GM19455 (cell line): ENCODE measurements at regions not wholly inside any gene's neighbourhood (a gene's known extent, or its start where the extent isn't known, plus 50 kb on each side); places are given as distances from the start of the nearest gene placed in this dataset.
"Not testable (repeated sequence)": the region's sequence is repeated elsewhere in the genome, so short reads cannot be mapped to it uniquely, and the experiment has no call there.

Source experiments
- ATAC-seq: cut with Tn5 transposase; IDR thresholded peaks from one replicate; pipeline ENCODE4 v1.9.1; 2021; ENCODE audit not compliant: unreplicated experiment

DNA sequence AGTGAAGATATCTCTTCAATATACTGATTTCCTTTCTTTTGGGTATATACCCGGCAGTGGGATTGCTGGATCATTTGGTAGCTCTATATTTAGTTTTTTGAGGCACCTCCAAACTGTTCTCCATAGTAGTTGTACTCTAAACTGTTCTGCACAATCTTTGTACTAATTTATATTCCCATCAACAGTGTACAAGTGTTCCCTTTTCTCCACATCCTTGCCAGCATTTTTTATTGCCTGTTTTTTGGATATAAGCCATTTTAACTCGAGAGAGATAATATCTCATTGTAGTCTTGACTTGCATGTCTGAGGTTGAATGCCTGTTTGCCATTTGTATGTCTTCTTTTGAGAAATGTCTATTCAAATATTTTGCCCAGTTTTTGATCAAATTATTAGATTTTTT, 1859.4 kb upstream of the C9orf72 start:
- not testable (repeated sequence) for ATAC-seq

DNA sequence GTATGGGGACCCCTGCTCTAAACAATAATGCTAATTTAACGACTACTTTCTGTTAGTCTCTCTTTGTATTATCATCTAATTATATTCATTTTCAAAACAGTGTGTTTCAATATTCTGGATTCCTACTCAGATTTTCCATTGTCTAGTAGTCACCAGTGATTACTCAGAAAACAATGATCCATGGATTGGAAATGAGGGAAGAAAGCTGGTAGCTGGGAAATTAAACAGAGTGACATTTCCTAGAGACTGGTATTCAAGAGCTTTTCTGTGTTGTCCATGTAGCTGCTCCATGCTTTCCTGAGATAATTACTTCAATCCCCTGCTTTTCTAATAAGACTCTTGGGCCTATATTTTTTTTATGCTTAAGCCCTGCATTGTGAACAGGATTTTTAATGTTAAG, 1862.1 kb upstream of the C9orf72 start:
- no peak for ATAC-seq

DNA sequence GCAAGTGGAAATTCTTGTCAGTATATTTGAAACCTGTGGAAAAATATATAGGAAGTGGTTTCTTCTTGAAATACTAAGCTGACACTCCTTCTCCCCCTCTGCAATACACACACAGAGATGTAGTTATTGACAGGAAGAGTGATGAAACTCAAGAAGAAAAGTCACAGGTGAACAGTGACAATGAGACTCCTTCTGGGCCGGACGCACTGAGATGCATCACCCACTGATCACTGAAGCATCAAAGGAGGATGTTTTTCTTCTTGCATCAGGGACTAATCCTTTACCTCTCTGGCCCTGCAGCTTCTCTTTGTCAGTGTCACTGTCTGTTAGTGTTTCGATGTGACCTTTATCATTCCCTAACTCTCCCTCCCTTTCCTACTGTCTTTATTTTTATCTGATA, 1864.2 kb upstream of the C9orf72 start:
- ATAC-seq, result no peak

DNA sequence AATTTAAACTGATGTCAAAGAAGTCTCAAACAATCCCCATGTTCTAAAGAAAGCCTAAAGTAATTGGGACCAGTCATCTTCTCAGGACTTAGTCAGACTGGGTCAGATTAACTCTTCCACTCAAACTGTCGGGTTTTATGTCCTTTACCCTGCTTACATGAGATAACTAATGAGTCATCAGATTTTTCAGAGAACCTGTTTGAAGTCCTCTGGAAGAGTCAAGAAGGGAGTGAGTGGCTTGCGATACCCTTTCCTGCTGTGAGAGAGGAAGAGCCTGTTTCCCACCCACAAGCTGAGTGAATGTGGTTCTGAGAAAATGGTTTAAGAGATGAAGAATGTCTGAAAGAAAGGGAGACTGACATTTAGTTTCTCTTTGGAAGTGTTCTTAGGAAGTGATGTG, 1866.7 kb upstream of the C9orf72 start:
- ATAC-seq, result no peak

DNA sequence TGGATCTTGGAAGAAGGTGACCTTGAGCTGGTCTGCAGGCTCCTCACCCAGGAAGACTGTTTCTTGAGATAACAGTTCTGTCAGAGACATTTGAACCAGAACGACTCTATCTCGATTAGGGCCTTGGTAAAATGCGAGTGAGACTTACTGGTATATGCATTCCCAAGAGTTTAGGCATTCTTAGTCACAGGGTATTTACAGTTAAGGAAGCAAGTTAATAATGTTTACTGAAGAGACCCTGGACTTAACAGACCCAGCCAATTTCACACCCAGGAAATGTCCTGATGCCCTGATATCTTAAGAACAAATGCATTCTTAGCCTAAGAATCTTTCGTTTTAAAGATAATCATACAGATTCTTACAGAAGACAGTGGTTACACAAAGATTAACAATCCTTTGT, 1867.2 kb upstream of the C9orf72 start:
- ATAC-seq, result no peak

DNA sequence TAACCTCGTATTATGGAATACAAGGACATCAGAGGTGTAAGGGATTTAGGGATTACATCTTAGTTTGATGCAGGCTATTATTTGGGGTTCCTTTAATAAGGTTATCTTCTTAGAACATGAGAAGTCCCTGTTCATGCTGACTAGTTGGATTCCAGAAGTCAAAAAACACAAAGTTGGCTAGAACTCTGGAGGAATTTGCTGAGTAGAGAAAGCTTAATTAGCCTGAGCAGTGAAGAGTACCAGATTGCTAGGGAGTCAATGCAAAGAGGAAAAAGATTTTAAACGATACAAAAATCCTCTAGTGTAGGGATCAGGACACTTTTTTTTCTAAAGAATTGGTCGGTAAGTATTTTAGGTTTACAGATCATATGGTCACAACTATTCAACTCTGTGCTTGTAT, 1872.5 kb upstream of the C9orf72 start:
- ATAC-seq, result no peak

DNA sequence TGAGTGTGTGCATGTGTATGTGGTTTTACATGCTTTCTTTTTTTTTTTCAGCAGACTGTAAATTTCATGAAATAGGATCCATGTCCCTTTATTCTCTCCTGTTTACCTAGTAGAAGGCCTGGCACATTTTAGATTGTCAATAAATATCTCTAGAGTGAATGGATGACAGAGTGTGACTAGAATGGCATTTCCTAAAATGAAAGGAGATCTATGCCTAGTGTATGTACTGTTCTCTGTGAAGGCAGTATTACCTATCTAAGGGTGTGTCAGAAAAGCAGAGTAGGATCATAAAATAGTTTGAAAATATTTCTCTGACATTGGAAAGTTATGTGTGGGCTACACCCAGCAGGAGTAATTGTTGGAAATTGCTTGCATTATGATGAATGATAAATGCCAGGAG, 1876.0 kb upstream of the C9orf72 start:
- no peak for ATAC-seq

DNA sequence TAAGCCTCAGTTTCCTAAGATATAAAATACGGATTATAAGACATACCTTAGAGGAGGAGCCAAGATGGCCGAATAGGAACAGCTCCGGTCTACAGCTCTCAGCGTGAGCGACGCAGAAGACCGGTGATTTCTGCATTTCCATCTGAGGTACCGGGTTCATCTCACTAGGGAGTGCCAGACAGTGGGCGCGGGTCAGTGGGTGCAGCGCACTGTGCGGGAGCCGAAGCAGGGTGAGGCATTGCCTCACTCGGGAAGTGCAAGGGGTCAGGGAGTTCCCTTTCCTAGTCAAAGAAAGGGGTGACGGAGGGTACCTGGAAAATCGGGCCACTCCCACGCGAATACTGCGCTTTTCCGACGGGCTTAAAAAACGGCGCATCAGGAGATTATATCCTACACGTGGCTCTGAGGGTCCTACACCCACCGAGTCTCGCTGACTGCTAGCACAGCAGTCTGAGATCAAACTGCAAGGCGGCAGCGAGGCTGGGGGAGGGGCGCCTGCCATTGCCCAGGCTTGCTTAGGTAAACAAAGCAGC, 1877.1 kb upstream of the C9orf72 start:
- ATAC-seq, result not testable (repeated sequence)

DNA sequence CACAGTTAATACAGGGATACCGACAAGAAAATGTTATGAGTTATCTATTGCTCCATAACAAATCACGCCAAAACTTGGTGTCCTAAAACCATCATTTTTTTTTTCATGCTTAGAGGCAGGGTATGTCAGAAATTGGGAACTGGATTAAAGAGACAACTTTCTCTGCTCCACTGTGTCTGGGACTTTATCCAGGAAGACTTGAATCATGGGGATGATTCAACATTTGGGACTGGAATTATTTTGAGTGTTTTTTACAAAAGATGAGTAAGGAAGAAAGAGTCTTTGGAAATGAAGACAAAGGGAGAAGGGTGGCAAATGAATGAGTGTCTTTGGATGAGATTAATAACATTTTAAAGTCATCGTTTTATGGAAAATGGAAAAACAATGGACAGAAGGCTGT, 1883.7 kb upstream of the C9orf72 start:
- ATAC-seq, result no peak

DNA sequence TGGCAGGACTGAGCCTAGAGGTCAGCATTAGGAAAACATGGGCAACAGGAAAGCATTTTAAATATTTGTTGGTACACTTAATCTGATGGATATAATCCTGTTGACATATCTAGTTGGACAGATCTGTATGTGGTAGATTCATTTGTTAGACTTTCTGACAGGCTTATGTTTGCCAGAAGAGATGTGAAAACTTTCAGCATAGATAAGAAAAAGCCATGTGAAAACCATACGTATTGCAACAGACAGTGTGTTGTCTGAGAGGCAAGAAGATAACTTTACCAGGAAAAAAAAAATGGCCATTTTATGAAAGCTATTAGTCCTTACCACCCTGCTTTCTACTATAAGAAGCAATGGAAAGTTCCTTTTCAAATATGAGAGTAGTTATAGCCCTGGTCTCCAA, 1902.2 kb upstream of the C9orf72 start:
- ATAC-seq, result no peak

DNA sequence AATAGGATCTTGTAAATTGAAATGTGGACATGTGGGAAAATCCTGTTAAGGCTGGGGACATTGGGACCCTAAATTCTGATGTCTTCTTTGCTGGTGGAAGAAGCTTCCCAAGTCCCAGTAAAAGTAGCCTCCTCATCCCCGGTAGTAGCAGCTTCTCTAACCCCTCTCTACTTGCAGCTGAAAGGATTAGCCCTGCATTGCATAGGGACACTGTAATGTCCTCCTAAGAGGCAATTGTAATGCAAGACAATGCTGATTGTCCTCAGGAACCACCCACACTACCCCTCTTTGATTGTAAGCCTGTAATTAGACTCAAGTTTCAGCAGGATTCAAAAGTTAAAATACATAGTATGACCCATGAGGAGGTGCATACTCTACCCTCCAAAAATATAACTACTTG, 1938.4 kb upstream of the C9orf72 start:
- ATAC-seq, result no peak

DNA sequence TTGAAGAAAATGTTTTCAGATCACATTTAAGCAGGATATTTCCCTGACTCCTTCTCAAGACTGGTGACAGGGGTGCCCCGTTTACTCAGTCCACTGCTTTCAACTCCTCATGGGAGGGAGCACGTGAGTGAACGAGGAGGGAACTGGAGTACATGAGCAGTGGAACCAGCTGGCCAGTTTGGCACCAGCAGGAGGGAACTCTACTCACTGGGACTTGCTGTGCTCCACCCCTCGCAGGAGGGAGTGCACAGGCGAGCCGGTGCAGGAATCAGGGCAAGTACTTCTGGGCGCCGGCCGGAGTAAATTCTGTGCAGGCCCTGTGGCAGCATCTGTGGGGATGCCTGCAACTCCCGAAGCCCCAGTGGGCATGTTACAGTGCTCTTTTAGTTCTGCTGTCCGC, 1941.1 kb upstream of the C9orf72 start:
- no peak for ATAC-seq

DNA sequence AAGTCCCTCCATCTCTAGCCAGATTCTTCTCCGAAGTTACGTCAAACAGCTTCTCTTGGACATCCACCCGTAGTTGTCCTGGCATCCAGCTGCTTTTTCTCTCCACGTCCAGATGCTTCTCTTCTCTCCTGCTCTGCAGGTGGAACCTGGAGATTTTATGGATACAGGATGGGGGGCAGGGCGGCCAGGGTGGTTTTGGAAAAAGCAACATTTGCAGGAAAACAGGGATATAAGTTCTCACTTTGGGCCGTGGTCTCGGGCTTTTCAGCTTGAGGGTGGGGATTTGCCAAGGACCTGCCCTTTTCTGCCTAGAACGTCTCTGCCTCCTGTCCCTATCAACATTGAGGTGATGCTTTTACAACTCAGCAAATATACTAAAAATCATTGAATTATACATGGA, 1941.6 kb upstream of the C9orf72 start:
- no peak for ATAC-seq

DNA sequence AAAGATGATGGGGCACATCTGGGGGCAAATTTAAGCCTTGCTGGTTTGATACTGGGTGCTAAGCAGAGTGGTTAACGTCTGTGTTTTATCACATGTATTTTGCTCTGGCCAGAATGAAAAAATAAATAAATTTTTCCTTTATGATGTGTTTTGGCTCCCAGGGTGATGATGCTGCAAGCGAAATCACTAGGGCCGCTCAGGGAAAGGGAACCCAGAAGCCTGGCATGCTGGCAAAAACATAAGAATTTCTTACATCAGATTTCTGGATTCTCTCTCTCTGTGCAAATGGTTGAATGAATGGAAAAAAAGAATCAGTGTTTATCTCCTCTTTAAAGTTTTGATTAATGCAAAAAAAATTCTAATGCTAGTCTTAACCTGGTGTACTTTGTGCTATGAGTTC, 1975.2 kb upstream of the C9orf72 start:
- ATAC-seq, result no peak

DNA sequence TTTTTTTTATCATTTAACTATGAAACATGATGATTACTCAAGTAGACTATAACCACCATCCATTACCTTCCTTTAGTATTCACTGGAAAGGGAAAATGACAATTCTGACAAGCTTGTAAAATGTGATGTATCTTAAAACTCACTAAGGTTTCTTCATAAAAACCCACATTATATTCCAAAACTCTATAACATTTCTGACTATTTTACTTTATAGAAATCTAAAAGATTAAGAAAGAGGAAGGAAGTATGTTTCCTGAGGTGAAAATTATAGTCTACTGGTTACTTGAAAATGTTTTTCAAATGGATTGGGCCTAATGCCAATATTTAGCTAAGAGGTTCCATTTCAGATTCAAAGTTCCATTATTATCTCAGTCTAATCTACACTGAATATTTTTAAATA, 1982.2 kb upstream of the C9orf72 start:
- no peak for ATAC-seq

DNA sequence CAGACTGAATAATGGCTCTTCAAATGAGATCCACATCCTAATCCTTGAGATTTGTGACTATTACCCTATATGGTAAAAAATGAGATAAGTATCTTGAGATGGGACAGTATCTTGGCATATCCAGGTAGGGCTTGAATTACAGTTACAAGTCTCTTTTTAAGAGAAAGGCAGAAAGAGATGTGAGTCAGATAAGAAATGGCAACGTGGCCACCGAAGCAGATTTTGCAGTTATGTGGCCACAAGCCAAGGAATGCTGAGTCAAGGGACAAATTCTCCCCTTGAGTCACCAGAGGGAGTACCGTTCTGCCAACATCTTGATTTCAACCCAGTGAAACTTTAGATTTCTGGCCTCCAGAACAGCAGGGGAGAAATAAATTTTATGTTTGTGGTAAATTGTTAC, 1983.0 kb upstream of the C9orf72 start:
- no peak for ATAC-seq

DNA sequence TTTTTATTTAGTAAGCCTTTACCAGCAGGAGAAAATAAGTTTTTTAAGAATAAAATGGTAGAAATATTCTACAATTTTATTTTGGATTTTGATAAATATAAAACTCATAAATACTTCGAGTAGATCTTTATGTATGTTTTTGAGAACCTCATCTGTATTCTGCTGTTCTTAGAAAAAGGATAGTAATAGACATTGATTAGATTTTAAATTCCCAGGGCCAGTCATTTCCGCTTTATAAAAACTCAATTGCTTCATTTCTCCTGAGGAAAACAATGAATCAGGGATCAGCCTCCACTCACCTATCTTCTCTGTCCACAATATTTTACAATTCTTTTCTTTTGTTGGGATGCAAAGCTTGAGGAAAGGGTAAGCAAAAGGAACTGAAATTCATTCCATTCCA, 1983.5 kb upstream of the C9orf72 start:
- no peak for ATAC-seq

DNA sequence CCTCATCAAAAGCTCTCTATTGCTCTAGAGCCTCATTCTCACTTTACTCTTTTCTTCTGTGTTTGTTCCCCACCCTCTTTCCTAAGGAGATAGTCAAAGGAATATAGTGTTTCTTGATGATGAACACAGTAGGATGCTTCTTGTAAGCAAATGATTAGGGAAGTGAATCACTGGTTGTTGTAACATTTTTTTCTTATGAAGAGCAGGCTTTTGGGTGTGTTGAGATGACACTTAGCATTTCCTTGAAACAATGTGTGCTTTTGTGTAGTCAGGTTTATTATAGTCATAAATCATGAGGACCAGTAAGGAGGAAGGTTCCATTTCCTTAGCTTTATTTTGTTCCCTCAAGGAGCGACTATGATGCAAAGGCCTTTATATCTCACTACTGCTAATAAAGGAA, 1991.3 kb upstream of the C9orf72 start:
- ATAC-seq, result no peak

DNA sequence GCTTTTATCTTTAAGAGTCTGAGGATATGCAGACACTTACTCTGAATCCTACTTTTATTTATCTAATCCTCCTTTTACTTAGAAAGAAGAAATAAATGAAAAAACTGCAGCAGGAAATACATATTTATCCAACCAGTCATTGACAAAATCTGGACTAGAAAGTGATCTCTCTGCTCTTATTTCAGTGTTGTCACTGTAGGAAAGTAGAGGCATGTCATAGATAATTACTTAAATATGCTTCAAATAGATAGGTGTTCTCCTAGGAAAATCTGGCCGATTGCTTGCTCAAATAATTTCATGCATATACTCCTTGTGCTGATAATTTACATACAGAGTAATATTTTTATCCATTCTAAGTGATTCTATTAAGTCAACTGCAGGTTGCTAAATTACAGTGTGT, 2001.9 kb upstream of the C9orf72 start:
- ATAC-seq, result no peak

DNA sequence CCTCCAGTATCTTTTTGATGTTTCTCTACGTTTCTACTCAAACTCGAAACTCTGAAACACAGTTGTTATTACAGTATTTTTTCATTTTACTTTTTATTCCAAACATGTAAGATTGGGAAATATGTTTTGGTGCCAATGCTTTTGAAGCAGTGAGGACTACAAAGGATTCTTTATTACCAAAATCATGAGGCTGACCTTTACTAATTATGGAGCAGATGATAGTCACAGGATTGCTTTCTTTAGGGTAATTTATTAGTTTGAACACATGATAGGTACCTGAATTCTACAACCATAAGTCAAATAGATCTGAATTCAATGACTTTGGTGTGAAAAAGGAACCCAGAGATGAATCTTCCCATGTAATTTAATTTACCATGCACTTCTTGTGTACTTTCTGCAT, 2015.1 kb upstream of the C9orf72 start:
- ATAC-seq, result no peak

DNA sequence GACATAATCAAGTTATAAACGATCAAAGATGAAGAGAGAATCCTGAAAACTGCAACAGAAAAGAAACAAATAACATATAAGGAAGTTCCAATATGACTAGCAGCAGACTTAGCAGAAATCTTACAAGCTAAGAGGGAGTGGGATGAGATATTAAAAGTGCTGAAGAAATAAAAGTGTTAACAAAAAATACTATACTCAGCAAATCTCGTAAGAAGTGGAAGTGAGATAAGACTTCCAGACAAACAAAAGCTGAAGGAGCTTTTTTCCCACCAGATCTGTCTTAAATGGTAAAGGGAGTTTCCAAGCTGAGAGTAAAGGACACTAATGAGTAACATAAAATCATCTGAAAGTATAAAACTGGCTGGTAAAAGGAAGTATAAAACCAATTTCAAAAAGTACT, 2036.0 kb upstream of the C9orf72 start:
- no peak for ATAC-seq

DNA sequence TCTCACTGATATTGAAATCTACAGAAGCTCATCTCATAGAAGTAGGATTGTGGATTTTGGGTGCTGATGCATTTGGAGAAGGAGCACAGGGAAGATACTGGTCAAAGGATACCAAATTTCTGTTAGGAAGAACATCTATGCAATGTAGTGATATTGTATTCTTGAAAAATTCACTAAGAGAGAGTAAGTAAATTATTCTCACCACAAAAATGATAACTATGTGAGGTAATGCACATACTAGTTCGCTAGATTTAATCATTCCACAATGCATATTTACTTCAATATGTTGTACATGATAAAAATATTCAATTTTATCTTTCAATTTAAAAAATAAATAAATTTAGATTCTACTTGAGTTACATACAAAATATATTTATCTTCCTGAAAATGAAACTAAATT, 2040.5 kb upstream of the C9orf72 start:
- ATAC-seq, result no peak

DNA sequence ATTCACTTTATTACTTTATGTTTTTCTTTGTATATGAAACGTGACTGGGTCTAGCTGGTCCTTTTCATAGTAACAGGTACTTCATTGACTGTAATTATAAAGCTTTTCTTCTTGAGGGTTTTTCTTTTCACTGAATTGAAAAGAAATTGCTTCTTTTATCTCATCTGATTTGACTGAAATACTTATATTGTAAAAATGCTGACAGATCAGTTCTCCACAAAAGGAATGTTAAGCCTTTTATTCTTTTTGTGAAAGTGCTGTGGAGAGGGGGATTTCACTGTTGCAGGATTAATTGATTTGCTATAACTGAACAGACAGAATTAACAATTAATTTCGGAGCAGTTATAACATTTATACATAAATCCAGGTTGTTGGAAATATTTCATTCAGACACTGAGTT, 2043.6 kb upstream of the C9orf72 start:
- ATAC-seq, result no peak

DNA sequence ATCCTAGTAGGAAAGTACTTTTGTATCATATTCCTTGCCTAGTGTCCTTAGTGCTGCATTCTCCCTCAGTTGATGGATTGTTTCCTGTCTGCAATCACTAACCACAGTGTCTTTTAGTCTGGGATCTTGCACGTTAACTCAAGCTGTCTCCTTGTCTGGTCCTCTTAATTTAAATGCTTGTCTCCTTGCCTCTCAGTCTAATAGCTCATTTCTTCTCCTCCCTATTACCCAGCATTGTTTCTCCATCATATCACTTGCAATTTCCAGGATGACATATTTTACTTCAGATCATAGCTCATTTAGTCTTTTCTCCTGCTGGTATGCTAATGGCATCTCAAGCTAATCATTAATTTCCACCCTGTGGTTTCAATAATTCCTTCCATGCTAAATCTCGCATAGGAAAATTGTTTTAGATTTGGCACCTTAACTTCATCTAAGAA, 2052.0 kb upstream of the C9orf72 start:
- no peak for ATAC-seq
